DOHH2 (cell line): ENCODE measurements at regions not wholly inside any gene's neighbourhood (a gene's known extent, or its start where the extent isn't known, plus 50 kb on each side); places are given as distances from the start of the nearest gene placed in this dataset.

Source experiments
- H3F3A ChIP-seq: fragments of 200-600 bp; sonication (generic), shearing (Covaris generic); 2 replicates; pipeline ENCODE4 v1.6.0; 2016; ENCODE audit warnings: antibody characterized with exemption, mild to moderate bottlenecking; ENCODE audit not compliant: control insufficient read depth, insufficient read depth
- H3K27ac ChIP-seq: fragments of 200-600 bp; sonication (generic); 2 replicates; pipeline ENCODE4 v1.5.1; 2014; ENCODE audit warnings: low read depth, mild to moderate bottlenecking, low read length, moderate library complexity
- H3K27me3 ChIP-seq: fragments of 200-600 bp; sonication (generic); 2 replicates; pipeline ENCODE4 v1.6.1; 2014; ENCODE audit warnings: mild to moderate bottlenecking, low read length, mixed read lengths; ENCODE audit not compliant: control insufficient read depth
- H3K36me3 ChIP-seq: fragments of 200-600 bp; sonication (generic); 2 replicates; pipeline ENCODE4 v1.6.1; 2014; ENCODE audit warnings: mild to moderate bottlenecking, low read length, moderate library complexity, mixed read lengths; ENCODE audit not compliant: control insufficient read depth
- H3K4me1 ChIP-seq: fragments of 200-600 bp; sonication (generic); 2 replicates; pipeline ENCODE4 v1.6.1; 2014; ENCODE audit warnings: mild to moderate bottlenecking, low read length, mixed read lengths; ENCODE audit not compliant: control insufficient read depth
- H3K4me2 ChIP-seq: fragments of 200-600 bp; sonication (generic); 2 replicates; pipeline ENCODE4 v1.6.0; 2014; ENCODE audit warnings: mild to moderate bottlenecking, low read length, moderate library complexity
- H3K4me3 ChIP-seq: fragments of 200-600 bp; sonication (generic); 2 replicates; pipeline ENCODE4 v1.5.1; 2014; ENCODE audit warnings: mild to moderate bottlenecking, low read length, mixed read lengths
- H3K79me2 ChIP-seq: fragments of 200-600 bp; sonication (generic); 2 replicates; pipeline ENCODE4 v1.6.1; 2014; ENCODE audit warnings: mild to moderate bottlenecking, low read length, mixed read lengths; ENCODE audit not compliant: control insufficient read depth
- H3K9me2 ChIP-seq: fragments of 200-600 bp; sonication (generic); replicated peaks from 2 replicates; pipeline ENCODE4 v1.6.1; 2014; ENCODE audit warnings: mild to moderate bottlenecking, low read length, mixed read lengths; ENCODE audit not compliant: control insufficient read depth
- H3K9me3 ChIP-seq: fragments of 200-600 bp; sonication (generic); 2 replicates; pipeline ENCODE4 v1.6.1; 2014; ENCODE audit warnings: antibody characterized with exemption, low read length, mixed read lengths; ENCODE audit not compliant: control insufficient read depth, insufficient read depth
- H4K20me1 ChIP-seq: fragments of 200-600 bp; sonication (generic); 2 replicates; pipeline ENCODE4 v1.6.0; 2014; ENCODE audit warnings: low read depth, mild to moderate bottlenecking, antibody characterized with exemption, low read length, moderate library complexity; ENCODE audit not compliant: control insufficient read depth, insufficient read depth
- CTCF ChIP-seq: fragments of 200-600 bp; sonication (generic); IDR thresholded peaks from one replicate; pipeline ENCODE4 v1.5.1; 2014; ENCODE audit warnings: antibody characterized with exemption, mild to moderate bottlenecking, low read depth, low read length; ENCODE audit not compliant: poor library complexity, severe bottlenecking
- EZH2phosphoT487 ChIP-seq: fragments of 200-600 bp; sonication (generic); IDR thresholded peaks from 2 replicates; pipeline ENCODE4 v1.6.1; 2017; ENCODE audit warnings: borderline replicate concordance, mild to moderate bottlenecking, antibody characterized with exemption, low read length, moderate library complexity, mixed read lengths

DNA sequence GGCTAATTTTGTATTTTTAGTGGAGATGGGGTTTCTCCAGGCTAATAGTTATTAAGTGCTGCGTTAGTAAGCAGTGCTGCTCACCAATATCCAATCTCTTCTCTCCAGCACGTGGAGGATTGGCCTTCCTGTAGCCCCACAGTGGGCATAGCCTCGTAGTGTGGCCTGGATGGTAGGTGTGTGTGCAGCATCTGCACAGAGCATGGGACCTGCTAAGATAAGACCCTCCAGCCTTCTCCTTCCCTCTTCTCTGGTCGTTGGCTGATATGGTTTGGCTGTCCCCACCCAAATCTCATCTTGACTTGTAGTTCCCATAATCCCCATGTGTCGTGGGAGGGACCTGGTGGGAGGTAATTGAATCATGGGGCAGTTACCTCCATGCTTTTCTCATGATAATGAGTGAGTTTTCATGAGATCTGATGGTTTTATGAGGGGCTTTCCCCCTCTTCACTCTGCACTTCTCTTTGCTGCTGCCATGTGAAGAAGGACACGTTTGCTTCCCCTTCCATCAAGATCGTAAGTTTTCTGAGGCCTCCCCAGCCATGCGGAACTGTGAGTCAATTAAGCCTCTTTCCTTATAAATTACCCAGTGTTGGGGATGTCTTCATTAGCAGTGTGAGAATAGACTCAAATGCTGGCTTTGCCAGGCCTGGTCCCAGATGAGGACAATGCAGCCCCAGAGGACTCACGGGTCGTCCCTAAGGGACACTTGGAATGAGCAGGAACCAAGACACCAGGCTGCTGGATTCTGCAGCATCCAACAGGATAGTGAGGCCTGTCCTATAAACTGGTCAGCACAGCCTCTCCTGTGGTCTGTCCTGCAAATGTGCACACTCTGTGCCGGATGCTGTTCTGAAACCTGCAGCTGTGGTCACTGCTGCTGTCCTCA, 63.4 kb upstream of the AFDN start:
- Histone ChIP-seq H3K36me3 (no peaks in the 10 kb centered on the region), H3K4me2 (no peak overlapping the region)

DNA sequence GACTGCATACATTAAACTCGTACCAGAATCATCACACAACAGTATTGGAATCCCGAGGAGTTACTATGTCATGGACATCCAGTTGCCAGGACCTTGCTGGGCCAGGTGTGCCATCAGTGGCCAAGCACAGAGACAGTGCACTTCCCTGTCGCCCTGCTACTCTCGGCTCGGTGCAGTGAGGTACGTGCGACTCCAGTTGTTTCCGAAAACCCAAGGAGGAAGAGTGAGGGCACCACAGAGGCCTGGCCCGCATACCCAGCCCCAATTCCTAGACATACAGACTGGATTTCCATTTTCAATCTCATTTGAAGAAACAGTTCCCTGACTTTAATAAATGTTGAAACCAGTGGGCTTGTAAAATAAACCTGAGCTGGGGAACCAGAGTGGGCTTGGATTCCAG, 62.5 kb upstream of the AFDN start:
- Histone ChIP-seq H3K27ac (no peak overlapping the region), H3K79me2 (no peaks in the 10 kb centered on the region), H3K36me3 (no peaks in the 10 kb centered on the region), H3K4me3 (no peak overlapping the region), H3K27me3 (no peaks in the 10 kb centered on the region), H3K9me2 (no peaks in the 10 kb centered on the region), H4K20me1 (no peaks in the 10 kb centered on the region), H3K9me3 (no peaks in the 10 kb centered on the region), H3K4me1 (no peaks in the 10 kb centered on the region), H3F3A (no peaks in the 10 kb centered on the region), H3K4me2 (no peak overlapping the region)
- TF ChIP-seq EZH2phosphoT487: no peak
- TF ChIP-seq CTCF: no peak

More for the DNA sequence above, 63.4 kb upstream of the AFDN start:
- no peak overlapping the region for H3K27ac ChIP-seq
- H3F3A ChIP-seq: no peaks in the 10 kb centered on the region
- H3K4me1 ChIP-seq: no peaks in the 10 kb centered on the region
- no peaks in the 10 kb centered on the region for H3K27me3 ChIP-seq
- TF ChIP-seq CTCF: no peak
- H4K20me1 ChIP-seq: no peaks in the 10 kb centered on the region
- no peaks in the 10 kb centered on the region for H3K9me2 ChIP-seq
- no peak overlapping the region for H3K4me3 ChIP-seq
- no peaks in the 10 kb centered on the region for H3K79me2 ChIP-seq
- no peaks in the 10 kb centered on the region for H3K9me3 ChIP-seq

DNA sequence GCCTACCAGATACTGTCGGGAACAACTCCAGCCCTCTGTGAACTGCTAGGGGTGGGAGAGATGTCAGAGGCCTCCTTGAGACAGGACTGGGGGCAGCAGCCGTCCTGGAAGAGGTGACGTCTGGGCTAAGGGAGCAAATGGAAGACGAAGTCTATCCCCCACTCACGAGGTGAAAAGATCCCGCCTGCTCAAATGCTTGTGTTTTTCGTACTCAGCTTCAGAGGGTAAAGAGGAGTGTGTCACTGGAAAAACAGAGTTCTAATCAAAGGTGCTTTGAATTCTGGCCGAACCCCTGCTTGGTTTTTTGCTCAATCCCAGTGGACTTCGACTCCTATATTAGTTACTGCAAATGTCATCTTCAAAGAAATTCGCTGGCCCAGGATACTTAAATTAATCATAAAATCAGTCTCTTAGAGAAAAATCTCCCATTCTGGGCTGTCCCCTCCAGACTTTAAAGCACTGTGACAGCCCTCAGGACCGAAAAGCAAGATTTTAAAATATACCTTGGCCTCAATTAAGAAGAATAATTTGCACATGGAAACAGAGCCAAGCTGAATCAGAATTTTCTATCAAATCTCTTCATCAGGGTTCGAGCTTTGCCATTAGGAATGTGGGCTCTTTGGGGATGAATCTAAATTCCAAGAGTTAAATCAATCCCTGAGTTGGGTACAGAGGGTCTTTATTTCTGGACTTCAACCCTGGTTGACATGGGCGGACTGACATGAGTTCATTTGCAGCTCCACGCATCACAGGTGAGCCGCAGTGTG, 61.8 kb upstream of the AFDN start:
- Histone ChIP-seq H3K27me3 (no peaks in the 10 kb centered on the region), H3K4me1 (no peaks in the 10 kb centered on the region), H3K79me2 (no peaks in the 10 kb centered on the region), H3K36me3 (no peaks in the 10 kb centered on the region), H3K4me3 (no peak overlapping the region), H3K9me2 (no peaks in the 10 kb centered on the region), H3K27ac (no peak overlapping the region), H3K4me2 (no peak overlapping the region), H3K9me3 (no peaks in the 10 kb centered on the region), H3F3A (no peaks in the 10 kb centered on the region), H4K20me1 (no peaks in the 10 kb centered on the region)
- TF ChIP-seq CTCF: no peak
- no peak for TF ChIP-seq EZH2phosphoT487
